Thoracic aorta (tissue), 2 donors: ENCODE measurements at regions not wholly inside any gene's neighbourhood (a gene's known extent, or its start where the extent isn't known, plus 50 kb on each side); places are given as distances from the start of the nearest gene placed in this dataset.
"Not testable (repeated sequence)": the region's sequence is repeated elsewhere in the genome, so short reads cannot be mapped to it uniquely, and the experiment has no call there.

Experiments
- ATAC-seq: fragments of 150-250 bp; one replicate; pipeline ENCODE4 v1.8.0; 2017; ENCODE audit warnings: low read depth; ENCODE audit not compliant: insufficient number of reproducible peaks, low FRiP score
- DNase-seq: peaks from one replicate; pipeline ENCODE4 v3.0.0-alpha.2; 2020; ENCODE audit warnings: low spot score
- H3K27ac ChIP-seq, 2 donors: fragments of 200-600 bp; sonication (generic); 1 replicate in 1 of 2; 2 replicates in 1 of 2; pipeline ENCODE4 v1.5.1; 2016; ENCODE audit warnings: mild to moderate bottlenecking in 2 of 2, moderate library complexity in 2 of 2
- H3K27me3 ChIP-seq: fragments of 200-600 bp; sonication (generic); replicated peaks from 2 replicates; pipeline ENCODE4 v1.6.0; 2016; ENCODE audit warnings: mild to moderate bottlenecking; ENCODE audit not compliant: insufficient read depth
- H3K36me3 ChIP-seq: fragments of 200-600 bp; sonication (generic); one replicate; pipeline ENCODE4 v1.5.1; 2016
- H3K4me1 ChIP-seq, 2 donors: fragments of 200-600 bp; sonication (generic); 1 replicate in 1 of 2; 2 replicates in 1 of 2; pipeline versions ENCODE4 v1.5.1 to v1.6.0; 2016; ENCODE audit warnings: low read depth in 2 of 2, mild to moderate bottlenecking in 1 of 2; ENCODE audit not compliant: control insufficient read depth in 1 of 2
- H3K4me3 ChIP-seq: fragments of 200-600 bp; sonication (generic); 2 replicates; pipeline ENCODE4 v1.5.1; 2016; ENCODE audit warnings: mild to moderate bottlenecking
- H3K9me3 ChIP-seq: fragments of 200-600 bp; sonication (generic); 2 replicates; pipeline ENCODE4 v1.5.1; 2016
- TF ChIP-seq, protein P1 (sequence below): fragments of 200-600 bp; sonication (generic); IDR thresholded peaks from one replicate; pipeline ENCODE4 v1.5.1; 2019; ENCODE audit warnings: antibody characterized with exemption

DNA sequence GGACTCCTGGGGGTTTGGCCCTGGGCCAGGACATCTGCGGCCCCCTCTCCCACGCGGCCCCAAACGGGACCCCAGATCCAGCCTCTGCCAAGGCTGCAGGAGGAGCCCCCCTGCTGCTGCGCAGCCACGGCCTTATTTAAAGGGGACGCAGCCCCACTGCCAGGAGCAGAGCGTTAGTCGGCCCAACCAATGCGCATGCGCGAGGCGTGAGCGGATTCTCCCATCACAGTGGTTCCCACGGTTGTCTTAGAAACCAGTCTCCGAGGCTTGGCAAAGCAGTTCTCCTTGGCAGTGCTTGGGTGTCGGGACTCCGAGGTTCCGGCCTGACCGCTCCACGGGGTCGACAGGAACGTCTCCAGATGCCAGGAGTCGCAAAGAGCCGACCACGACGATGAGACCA is 288.3 kb upstream of the ZNF337 start:
- no peak for DNase-seq
- H3K27ac ChIP-seq: no peak overlapping the region
- ATAC-seq: no peak
- H3K9me3 ChIP-seq: no peaks in the 10 kb centered on the region
- H3K4me3 ChIP-seq: peak overlapping the region; percentile 71
- H3K27me3 ChIP-seq: no peaks in the 10 kb centered on the region
- TF ChIP-seq, protein P1, sequence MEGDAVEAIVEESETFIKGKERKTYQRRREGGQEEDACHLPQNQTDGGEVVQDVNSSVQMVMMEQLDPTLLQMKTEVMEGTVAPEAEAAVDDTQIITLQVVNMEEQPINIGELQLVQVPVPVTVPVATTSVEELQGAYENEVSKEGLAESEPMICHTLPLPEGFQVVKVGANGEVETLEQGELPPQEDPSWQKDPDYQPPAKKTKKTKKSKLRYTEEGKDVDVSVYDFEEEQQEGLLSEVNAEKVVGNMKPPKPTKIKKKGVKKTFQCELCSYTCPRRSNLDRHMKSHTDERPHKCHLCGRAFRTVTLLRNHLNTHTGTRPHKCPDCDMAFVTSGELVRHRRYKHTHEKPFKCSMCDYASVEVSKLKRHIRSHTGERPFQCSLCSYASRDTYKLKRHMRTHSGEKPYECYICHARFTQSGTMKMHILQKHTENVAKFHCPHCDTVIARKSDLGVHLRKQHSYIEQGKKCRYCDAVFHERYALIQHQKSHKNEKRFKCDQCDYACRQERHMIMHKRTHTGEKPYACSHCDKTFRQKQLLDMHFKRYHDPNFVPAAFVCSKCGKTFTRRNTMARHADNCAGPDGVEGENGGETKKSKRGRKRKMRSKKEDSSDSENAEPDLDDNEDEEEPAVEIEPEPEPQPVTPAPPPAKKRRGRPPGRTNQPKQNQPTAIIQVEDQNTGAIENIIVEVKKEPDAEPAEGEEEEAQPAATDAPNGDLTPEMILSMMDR: no peak
- no peaks in the 10 kb centered on the region for H3K4me1 ChIP-seq
- H3K36me3 ChIP-seq: no peaks in the 10 kb centered on the region

DNA sequence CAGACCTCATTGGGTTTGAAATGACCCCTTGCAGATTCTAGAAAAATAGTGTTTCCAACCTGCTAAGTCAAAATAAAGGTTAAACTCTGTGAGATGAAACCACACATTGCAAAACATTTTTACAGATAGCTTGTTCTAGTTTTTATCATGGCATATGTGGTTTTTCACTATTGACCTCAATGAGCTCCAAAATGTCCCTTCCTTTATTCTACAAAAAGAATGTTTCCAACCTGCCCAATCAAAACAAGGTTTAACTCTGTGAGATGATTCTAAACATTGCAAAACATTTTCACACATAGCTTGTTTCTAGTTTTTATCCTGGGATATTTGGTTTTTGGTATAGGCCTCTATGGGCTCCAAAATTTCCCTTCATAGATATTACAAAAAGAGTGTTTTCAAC is 286.0 kb upstream of the ZNF337 start:
- not testable (repeated sequence) for H3K36me3 ChIP-seq

DNA sequence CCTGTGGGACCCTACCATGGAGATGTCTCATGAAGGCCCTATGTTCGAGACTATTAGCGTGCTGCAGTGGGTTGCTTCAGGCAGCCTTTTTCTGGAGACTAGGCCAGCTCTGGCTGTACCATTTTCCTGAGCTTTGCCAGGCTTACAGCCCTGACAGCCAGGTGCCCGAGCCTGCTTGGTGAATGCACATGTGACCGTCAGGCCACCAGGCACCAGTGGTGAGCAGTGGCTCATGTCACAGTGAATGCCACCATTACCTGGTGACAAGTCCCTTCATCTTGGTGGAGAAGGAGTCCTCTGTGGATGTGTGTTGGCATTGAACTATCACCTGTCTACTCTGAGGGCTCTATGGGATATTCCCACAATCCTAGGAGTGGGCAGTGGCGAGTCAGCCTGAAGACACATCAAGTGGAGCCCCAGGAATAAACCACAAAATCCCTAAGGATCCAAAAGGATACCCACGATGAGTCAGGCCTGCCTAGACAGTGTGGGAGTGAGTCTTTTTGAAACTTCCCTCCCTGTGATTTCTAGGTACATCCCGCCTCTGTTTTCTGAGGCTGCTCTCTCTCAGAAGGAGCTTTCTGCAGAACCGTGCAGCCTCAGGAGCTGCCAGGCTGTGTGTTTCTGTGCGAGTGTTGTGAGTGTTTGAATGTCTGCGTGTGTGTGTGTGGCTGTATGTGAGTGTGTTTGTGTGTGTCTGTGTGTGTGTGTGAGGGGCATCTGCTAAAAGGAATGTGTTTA is 282.0 kb upstream of the ZNF337 start:
- ATAC-seq, H3K36me3 ChIP-seq, H3K4me1 ChIP-seq, H3K27ac ChIP-seq, H3K27me3 ChIP-seq, H3K4me3 ChIP-seq, H3K9me3 ChIP-seq, DNase-seq: not testable (repeated sequence)

More for the DNA sequence above, 286.0 kb upstream of the ZNF337 start:
- H3K27ac ChIP-seq, H3K27me3 ChIP-seq, ATAC-seq, H3K4me1 ChIP-seq, H3K4me3 ChIP-seq, H3K9me3 ChIP-seq, DNase-seq: not testable (repeated sequence)

DNA sequence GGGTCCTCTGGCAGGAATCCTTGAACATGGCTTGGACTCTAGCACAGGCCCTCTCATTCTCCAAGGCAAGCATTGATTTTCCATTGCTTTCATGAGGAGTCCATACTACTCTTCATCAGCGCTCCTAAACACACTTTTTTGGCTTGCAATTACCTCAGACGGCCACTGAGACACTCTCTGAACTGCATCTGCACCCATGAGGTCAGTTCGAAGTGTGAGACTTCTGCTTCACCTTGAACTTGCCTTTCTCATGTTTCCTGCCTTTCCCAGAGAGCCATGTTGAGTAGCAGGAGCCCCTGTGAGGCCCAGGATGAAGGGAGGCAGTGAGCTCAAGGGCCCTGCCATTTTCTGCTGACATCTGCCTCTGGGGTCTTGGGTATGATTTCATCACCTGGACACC is 279.2 kb upstream of the ZNF337 start:
- not testable (repeated sequence) for ATAC-seq, H3K9me3 ChIP-seq, DNase-seq, H3K27ac ChIP-seq, H3K36me3 ChIP-seq, H3K4me1 ChIP-seq, H3K27me3 ChIP-seq, H3K4me3 ChIP-seq

DNA sequence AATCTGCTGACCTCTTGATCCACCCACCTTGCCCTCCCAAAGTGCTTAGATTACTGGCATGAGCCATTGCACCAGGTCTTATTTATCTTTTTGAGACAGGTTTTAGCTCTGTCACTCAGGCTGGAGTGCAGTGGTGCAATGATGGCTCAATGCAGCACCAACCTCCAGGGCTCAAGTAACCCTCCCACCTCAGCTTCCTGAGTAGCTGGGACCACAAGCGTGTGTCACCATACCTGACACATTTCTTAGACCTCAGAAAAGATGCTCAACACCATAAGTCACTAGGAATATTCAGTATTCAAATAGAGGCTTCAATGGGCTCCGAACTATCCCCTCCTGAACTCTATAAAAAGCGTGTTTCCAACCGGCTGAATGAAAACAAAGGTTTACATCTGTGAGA is 268.6 kb upstream of the ZNF337 start:
- not testable (repeated sequence) for H3K27ac ChIP-seq, H3K4me3 ChIP-seq, H3K9me3 ChIP-seq, H3K27me3 ChIP-seq, DNase-seq, H3K4me1 ChIP-seq, H3K36me3 ChIP-seq, ATAC-seq

DNA sequence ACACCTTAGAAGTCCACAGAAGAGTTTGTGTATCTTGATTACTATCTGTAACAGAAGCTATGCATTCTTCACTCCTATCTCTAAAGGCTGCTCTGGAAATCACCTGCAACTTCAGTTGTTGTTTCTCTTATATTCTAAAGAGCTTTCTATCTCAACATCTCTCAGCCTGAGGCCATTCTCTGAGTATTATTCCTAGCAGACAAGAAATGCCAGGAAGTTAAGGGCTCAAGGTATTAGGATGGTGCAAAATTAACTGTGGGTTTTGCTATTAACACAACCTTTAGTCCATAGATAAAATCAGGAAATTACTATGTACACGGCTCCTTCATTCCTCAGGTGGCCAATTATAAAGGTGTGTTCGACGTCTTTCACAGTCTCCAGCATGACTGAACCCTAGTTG is 257.2 kb upstream of the ZNF337 start:
- not testable (repeated sequence) for H3K4me1 ChIP-seq, H3K36me3 ChIP-seq, H3K9me3 ChIP-seq, H3K4me3 ChIP-seq, DNase-seq, H3K27me3 ChIP-seq, H3K27ac ChIP-seq, ATAC-seq

DNA sequence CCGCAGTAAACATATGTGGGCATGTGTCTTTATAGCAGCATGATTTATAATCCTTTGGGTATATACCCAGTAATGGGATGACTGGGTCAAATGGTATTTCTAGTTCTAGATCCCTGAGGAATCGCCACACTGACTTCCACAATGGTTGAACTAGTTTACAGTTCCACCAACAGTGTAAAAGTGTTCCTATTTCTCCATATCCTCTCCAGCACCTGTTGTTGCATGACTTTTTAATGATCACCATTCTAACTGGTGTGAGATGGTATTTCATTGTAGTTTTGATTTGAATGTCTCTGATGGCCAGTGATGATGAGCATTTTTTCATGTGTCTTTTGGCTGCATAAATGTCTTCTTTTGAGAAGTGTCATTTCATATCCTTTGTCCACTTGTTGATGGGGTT is 238.6 kb upstream of the ZNF337 start:
- not testable (repeated sequence) for H3K27ac ChIP-seq, DNase-seq, H3K27me3 ChIP-seq, H3K4me1 ChIP-seq, H3K9me3 ChIP-seq, ATAC-seq, H3K4me3 ChIP-seq, H3K36me3 ChIP-seq

DNA sequence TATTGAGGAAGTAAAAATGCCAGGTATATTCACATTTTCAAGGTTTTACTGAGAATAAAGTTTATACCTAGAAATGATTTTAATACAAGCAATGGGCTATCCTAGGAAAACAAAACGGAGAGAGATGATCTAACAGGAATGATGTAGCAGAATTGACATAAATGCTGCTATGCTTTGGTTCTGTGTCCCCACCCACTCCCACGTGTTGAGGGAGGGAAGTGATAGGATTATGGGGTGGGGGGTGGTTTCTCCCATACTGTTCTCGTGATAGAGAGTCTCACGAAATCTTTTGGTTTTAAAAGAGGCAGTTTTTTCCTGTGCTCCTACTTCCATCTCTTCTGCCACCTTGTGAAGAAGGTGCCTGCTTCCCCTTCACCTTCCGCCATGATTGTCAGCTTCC is 236.2 kb upstream of the ZNF337 start:
- H3K27ac ChIP-seq, H3K9me3 ChIP-seq, H3K36me3 ChIP-seq, DNase-seq, H3K27me3 ChIP-seq, H3K4me3 ChIP-seq, ATAC-seq, H3K4me1 ChIP-seq: not testable (repeated sequence)

DNA sequence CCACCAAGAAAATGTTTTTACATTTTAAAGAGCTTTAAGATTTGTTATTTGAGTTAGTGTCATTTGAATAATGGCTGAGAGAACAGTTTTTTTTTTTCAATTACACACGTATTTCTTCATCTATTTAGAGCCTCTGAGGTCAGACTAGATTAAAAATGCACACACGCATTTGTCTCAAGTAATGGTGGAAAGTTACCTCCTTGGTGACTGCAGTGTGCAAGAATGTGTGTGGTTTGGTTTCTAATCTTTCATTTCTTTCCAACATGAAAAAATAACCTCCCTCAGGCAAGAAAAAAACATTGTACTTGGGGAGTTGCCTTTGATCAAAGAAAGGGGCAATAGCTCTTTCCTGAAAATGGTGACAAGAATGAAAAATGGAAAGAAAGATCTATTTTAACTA is 235.5 kb upstream of the ZNF337 start:
- not testable (repeated sequence) for H3K4me1 ChIP-seq, DNase-seq, H3K36me3 ChIP-seq, H3K27ac ChIP-seq, H3K4me3 ChIP-seq, H3K9me3 ChIP-seq, ATAC-seq, H3K27me3 ChIP-seq

DNA sequence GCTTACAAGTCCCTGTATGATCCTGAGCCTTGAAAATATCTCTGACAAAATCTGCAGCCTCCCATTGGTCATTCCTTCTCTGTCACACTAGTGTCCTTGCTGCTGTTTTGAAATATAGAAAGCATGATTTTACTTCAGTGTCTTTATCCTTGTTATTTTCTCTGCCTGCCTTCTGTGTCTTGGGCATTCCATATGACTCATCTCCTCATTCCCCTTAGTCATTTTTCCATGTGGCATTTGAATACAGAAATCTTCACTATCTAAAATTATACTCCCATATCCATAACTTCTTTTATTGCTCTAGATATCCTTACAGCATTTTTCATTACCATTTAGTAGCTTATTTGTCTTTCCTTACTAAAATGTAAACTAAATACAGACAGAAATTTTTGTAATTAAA is 205.7 kb upstream of the ZNF337 start:
- not testable (repeated sequence) for H3K36me3 ChIP-seq, H3K9me3 ChIP-seq, H3K27me3 ChIP-seq, H3K4me1 ChIP-seq, ATAC-seq, H3K4me3 ChIP-seq, H3K27ac ChIP-seq, DNase-seq

DNA sequence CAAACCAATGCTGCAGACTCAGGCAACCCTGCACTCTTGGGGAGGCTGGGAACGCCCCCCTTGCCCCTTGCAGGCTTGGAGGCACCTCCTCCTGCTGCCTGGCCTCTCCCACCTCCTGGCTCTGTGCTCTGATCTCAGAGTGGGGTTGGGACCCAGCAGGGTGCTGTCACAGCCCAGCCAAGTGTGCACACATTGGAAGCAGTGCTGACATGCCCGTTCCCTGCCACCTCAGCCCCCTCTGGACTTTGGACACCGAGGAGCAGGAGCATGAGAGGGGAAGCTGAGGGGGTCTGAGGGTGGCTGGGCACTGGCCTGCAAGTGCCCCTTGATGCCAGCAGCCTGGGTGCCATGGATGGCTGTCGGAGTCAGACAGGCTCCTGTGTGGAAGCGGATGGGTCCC is 202.0 kb upstream of the ZNF337 start:
- not testable (repeated sequence) for H3K4me3 ChIP-seq, H3K27ac ChIP-seq, H3K4me1 ChIP-seq, H3K27me3 ChIP-seq, DNase-seq, H3K9me3 ChIP-seq, H3K36me3 ChIP-seq, ATAC-seq

DNA sequence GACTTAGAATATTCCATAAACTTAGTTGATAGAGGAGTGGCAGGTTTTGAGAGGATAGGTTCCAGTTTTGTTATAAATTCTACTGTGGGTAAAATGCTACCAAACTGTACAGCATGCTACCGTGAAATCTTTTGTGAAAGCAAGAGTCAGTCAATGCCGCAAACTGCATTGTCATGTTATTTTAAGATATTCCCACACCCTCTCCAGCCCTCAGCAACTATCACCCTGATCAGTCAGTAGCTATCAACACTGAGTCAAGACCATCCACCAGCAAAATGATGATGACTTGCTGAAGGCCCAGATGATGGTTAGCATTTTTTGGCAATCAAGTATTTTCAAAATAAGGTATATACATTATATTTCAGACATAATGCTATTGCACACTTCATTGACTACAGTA is 182.4 kb upstream of the ZNF337 start:
- H3K4me3 ChIP-seq, DNase-seq, H3K27me3 ChIP-seq, H3K27ac ChIP-seq, ATAC-seq, H3K36me3 ChIP-seq, H3K4me1 ChIP-seq, H3K9me3 ChIP-seq: not testable (repeated sequence)
